LNCAP (cell line): ENCODE measurements at regions not wholly inside any gene's neighbourhood (a gene's known extent, or its start where the extent isn't known, plus 50 kb on each side); places are given as distances from the start of the nearest gene placed in this dataset.

Experiments
- TF ChIP-seq, protein P1 (sequence below): fragments of 450-650 bp; IDR thresholded peaks from 2 replicates; pipeline ENCODE4 v1.5.1; 2017; ENCODE audit warnings: mild to moderate bottlenecking

DNA sequence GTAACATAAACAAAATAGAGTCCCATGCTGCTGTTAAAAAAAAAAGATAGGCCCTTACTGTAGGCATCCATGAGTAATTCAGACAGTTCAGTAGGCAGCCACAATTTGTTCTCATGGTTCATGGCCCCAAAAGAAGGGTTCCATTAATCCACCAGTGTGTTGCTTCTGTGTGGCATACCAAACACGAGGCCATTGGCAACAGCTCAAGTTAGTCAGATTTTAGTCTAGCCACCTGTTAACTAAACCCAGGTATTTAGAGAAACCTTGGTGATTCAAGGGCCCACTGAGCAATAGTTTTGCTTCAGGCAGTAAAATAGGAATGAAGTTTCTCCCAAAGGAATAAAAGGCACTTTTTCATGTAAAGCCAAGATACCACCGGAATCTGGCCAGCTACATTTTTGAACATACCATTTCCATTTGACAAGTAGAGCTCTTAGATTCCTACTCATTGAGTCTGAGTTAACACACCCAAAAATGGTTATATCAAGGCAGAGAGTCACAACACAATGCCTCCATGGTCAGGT lies 80.1 kb upstream of the SRD5A2 start:
- TF ChIP-seq, protein P1, sequence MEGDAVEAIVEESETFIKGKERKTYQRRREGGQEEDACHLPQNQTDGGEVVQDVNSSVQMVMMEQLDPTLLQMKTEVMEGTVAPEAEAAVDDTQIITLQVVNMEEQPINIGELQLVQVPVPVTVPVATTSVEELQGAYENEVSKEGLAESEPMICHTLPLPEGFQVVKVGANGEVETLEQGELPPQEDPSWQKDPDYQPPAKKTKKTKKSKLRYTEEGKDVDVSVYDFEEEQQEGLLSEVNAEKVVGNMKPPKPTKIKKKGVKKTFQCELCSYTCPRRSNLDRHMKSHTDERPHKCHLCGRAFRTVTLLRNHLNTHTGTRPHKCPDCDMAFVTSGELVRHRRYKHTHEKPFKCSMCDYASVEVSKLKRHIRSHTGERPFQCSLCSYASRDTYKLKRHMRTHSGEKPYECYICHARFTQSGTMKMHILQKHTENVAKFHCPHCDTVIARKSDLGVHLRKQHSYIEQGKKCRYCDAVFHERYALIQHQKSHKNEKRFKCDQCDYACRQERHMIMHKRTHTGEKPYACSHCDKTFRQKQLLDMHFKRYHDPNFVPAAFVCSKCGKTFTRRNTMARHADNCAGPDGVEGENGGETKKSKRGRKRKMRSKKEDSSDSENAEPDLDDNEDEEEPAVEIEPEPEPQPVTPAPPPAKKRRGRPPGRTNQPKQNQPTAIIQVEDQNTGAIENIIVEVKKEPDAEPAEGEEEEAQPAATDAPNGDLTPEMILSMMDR: no peak

- TF ChIP-seq, protein P1: no peak
Observed at GRCh38 chr2:31660165-31660564, 79.4 kb upstream of the SRD5A2 start.

DNA sequence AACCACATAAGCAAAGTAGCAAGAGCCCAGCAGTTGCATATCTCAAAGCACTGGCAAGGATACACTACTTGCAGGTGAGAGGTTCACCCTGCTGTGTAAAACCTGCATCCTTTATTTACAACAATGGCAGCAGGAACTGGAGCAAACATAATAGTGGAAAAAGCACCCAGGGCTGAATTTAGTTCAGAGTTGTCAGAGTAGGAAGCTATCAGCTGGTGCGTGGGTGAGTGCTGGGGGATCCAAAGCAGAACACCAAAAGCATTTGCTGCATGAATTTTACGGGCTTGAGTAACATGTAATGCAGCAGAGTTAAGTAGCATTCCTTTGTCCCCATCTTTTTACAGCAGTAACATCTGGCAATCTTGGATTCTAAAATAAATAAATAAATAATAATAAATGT lies 73.5 kb upstream of the SRD5A2 start:
- TF ChIP-seq, protein P1: no peak

DNA sequence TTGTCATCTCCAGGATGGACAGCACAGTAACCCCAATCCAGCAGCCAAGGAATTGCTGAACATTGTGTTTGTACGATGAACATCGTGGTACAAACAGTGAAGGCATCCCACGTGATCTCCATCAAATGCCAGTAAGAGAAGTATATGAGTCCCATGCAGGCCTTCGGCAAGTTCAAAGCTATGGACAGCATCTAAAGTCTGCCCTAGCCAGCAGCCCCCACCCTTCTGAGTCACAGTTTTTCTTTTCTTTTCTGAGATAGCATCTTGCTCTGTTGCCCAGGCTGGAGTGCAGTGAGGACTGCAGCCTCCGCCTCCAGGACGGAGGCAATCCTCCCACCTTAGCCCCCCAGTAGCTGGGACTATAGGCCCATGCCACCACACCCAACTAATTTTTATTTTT lies 71.0 kb upstream of the SRD5A2 start:
- TF ChIP-seq, protein P1: no peak

DNA sequence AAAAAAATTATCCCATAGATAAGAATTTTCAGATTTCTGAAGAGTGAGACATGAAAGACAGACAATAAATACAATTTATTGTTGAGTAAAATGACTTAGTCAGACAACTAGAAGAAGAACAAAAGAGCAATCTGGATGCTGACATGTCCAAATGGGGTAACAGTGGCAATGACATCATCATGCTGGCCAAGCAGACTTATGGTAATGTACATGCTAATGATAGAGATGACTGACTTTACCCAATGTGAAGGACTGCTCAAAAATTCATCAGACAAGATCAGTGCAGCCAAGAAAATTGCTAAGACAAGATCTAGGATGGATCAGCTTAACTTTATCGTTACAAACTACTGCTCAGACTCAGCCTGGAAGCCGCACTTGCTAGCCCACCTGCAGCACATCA lies 70.5 kb upstream of the SRD5A2 start:
- TF ChIP-seq, protein P1: no peak

GRCh38 chr2:31644551-31644950 lies 63.8 kb upstream of the SRD5A2 start:
- TF ChIP-seq, protein P1: no peak

DNA sequence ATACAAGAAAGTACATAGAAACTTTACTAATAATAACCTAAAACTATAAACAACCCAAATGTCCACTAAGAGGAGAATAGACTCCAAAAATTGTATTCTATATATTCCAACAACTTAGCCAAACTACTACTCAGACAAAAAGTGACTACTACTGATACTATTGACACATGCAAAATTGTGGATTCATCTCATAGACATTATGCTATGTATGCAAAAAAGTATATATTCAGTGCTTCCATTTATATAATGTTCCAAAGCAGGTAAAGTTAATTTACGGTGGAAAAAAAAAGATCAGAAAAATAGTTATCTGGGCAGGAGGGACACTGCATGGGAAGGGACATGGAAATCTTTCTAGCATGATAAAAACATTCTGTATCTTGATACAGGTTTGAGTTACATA lies 62.0 kb upstream of the SRD5A2 start:
- TF ChIP-seq, protein P1: no peak
